ENCODE measurements at regions not wholly inside any gene's neighbourhood (a gene's known extent, or its start where the extent isn't known, plus 50 kb on each side); places are given as distances from the start of the nearest gene placed in this dataset.

DNA sequence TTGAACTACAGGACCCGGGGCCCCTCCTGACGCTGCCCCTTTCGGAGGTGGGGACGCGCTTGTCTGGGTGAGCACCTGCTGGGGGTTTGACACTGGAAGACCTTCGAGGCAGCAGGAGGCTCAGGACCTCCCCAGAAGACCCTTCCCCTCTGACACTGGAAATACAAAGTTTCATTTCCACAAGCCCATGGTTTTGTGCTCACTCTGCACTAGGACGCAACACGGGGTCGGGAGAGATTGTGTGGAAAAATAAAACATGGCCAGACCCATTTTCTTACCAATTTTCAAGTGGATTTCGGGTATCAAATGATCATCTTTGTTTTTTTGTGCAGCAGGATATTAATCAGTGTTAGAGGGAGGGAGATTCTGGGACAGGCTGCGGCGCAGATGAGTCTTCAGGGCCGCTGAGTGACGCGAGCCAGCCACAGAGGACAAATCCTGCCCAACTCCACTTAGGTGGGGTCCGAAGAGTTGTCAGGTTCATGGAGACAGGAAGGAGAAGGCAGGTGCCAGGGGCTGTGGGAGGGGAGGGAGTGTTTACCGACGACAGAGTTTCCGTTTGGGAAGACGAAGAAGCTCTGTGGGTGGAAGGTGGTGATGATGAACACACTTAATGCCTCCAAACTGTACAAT, 160.0 kb upstream of the AFDN start:
- no peak for DNase-seq (ENCODE audit: low spot score in 2 of 2)
- intact Hi-C loops (cut with DNase I; ENCODE audit: low total_unique reads), result no loop called here
- H3K4me3 ChIP-seq (ENCODE audit: low read depth, poor library complexity, severe bottlenecking), result no peak overlapping the region
- no peak for TF ChIP-seq POLR2A (IDR thresholded peaks at IDR 0.05)
- TF ChIP-seq, protein P1, sequence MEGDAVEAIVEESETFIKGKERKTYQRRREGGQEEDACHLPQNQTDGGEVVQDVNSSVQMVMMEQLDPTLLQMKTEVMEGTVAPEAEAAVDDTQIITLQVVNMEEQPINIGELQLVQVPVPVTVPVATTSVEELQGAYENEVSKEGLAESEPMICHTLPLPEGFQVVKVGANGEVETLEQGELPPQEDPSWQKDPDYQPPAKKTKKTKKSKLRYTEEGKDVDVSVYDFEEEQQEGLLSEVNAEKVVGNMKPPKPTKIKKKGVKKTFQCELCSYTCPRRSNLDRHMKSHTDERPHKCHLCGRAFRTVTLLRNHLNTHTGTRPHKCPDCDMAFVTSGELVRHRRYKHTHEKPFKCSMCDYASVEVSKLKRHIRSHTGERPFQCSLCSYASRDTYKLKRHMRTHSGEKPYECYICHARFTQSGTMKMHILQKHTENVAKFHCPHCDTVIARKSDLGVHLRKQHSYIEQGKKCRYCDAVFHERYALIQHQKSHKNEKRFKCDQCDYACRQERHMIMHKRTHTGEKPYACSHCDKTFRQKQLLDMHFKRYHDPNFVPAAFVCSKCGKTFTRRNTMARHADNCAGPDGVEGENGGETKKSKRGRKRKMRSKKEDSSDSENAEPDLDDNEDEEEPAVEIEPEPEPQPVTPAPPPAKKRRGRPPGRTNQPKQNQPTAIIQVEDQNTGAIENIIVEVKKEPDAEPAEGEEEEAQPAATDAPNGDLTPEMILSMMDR (IDR thresholded peaks at IDR 0.05), result no peak
- 82 to 83% methylated on average over 15 to 20 of the region's 20 CpGs for WGBS, 2 donors

DNA sequence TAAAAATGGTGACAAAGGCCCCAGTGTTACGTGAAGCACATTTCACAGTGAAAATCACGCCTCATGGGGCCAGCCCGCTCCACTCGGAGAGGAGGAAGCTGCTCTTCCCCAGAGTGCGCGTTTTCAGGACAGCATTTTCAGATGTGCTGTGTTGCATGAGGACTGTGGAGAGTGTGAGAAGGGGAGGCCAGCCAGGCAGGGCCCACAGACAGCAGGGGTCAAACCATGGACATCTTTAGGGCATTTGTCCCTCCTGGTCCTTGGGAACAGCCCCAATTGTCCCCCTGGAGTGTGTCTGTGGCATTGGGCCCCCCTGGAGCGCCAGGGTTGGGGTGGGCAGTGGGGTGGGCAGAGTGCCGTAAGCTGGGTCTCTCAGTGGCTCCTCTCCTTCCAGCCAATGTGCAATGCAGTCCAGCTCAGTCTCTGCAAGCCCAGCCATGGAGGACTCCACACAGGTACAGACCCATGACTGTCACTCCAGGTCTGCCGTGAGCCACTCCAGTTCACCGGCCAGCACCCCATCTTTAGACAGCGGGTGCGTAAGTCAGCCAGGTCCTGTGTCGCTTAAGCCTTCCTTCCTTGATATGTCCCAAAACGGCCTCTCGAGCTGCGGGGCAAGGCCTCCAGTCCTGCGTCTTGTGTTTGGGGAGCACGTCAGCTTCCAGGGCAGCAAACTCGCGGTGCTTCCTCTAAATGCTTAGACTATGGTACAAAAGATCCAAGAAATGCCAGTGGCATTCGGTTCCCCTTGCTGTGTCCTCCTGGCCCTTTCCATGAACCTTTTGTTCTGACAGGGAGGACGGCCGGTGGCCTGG, 159.3 kb upstream of the AFDN start:
- intact Hi-C loops (cut with DNase I; ENCODE audit: low total_unique reads), result no loop called here
- H3K4me3 ChIP-seq (ENCODE audit: low read depth, poor library complexity, severe bottlenecking), result no peak overlapping the region
- 89 to 92% methylated on average over 21 to 23 of the region's 23 CpGs for WGBS, 2 donors
- no peak for DNase-seq (ENCODE audit: low spot score in 2 of 2)
- TF ChIP-seq, protein P1 (IDR thresholded peaks at IDR 0.05), result no peak
- no peak for TF ChIP-seq POLR2A (IDR thresholded peaks at IDR 0.05)

DNA sequence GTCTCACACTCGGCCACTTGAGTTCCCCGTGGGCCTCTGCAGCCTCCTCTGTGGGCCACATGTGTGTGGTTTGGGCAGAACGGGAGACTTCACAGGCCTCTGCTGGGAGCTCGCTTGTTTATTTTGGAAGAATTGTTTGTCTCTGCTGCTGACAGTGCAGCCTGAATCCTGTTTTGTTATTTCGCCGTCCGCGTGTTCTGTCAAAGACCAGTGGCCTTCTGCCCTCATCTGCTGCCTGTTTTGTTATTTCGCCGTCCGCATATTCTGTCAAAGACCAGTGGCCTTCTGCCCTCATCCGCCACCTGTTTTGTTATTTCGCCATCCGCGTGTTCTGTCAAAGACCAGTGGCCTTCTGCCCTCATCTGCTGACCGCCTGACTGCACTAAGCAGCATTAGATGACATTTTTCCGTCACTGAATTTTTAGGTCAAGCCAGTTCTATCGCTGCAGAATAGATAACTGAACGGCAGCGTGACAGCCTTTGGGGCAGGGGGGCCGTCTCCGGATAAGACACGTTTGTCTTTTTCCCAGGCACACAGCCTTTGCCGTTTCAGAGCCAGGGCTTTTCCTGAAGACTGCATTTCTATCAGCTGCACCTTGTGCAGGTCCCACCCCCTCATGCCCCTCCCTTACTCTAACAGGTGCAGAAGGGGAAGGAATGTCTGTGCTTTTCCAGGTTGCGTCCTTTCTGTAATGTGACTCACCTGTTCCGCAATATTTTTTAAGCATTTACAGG, 158.5 kb upstream of the AFDN start:
- 70 to 77% methylated on average over 26 of the region's 26 CpGs for WGBS, 2 donors
- H3K4me3 ChIP-seq (ENCODE audit: low read depth, poor library complexity, severe bottlenecking), result no peak overlapping the region
- DNase-seq (ENCODE audit: low spot score in 2 of 2), result no peak
- TF ChIP-seq, protein P1 (IDR thresholded peaks at IDR 0.05), result no peak
- no peak for TF ChIP-seq POLR2A (IDR thresholded peaks at IDR 0.05)
- intact Hi-C loops (cut with DNase I; ENCODE audit: low total_unique reads), result no loop called here

DNA sequence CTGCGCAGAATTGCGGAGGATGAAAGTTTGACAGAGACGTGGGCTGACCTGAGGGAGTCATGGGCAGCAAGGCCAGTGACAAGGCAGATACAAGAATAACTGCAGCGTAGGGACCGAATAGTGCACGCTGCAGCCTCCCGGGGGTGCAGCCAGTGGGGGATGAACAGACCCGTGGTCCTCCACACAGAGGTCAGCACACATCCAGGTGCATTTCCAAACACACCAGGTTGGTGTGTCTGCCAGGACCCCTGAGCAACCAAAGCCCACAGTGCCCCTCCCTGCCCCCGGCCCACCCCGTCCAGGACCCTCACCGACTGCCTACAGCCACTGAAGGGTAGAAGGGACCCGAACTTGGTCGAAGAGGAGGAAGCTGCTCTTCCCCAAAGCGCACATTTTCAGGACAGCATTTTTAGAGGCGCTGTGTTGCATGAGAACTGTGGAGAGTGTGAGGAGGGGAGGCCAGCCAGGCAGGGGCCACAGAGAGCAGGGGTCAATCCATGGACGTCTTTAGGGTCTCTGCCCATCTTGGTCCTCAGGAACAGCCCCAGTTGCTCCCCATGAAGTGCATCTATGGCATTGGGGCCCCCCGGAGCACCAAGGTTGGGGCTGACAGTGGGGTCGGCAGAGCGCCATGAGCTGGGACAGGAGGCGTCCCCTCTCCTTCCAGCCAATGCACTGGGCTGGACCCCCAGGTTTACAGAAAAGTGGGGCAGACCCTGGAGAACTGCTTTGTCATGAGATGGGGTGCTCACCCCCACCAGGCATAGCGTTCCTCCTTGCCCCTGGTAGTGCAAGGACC, 157.8 kb upstream of the AFDN start:
- no peak for DNase-seq (ENCODE audit: low spot score in 2 of 2)
- intact Hi-C loops (cut with DNase I; ENCODE audit: low total_unique reads), result no loop called here
- TF ChIP-seq POLR2A (IDR thresholded peaks at IDR 0.05), result no peak
- TF ChIP-seq, protein P1 (IDR thresholded peaks at IDR 0.05), result no peak
- 79 to 84% methylated on average over 20 to 21 of the region's 21 CpGs for WGBS, 2 donors
- H3K4me3 ChIP-seq (ENCODE audit: low read depth, poor library complexity, severe bottlenecking), result no peak overlapping the region

DNA sequence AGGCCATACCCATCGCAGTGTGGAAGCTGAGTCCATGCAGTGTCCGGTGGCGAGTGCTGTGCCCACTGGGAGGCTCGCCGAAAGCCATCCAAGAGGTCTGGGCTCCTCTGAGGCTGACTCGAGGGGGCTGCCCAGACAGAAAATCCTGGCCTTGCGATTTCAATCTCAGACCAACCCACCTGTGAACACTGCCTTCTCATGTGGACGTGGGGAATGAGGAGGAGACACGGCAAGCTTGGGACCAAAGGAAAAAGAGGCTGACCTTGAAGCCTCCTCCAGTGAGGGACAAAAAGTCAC, 157.2 kb upstream of the AFDN start:
- no peak overlapping the region for H3K4me3 ChIP-seq (ENCODE audit: low read depth, poor library complexity, severe bottlenecking)
- TF ChIP-seq, protein P1 (IDR thresholded peaks at IDR 0.05), result no peak
- TF ChIP-seq POLR2A (IDR thresholded peaks at IDR 0.05), result no peak
- intact Hi-C loops (cut with DNase I; ENCODE audit: low total_unique reads), result no loop called here
- 93 to 95% methylated on average over 9 of the region's 9 CpGs for WGBS, 2 donors
- no peak for DNase-seq (ENCODE audit: low spot score in 2 of 2)

All from lower leg skin (tissue), 4 donors.